ENCODE measurements at regions not wholly inside any gene's neighbourhood (a gene's known extent, or its start where the extent isn't known, plus 50 kb on each side); places are given as distances from the start of the nearest gene placed in this dataset.
A peak's percentile ranks its signal among the peaks of the same experiment; 100 is the strongest.

- H3K36me3 ChIP-seq: no peaks in the 10 kb centered on the region
- H3K9me3 ChIP-seq (replicated peaks): no peaks in the 10 kb centered on the region
- no peaks in the 10 kb centered on the region for H3K27me3 ChIP-seq (ENCODE audit: low read depth)
- no peak for TF ChIP-seq CTCF (IDR thresholded peaks at IDR 0.05; ENCODE audit: borderline replicate concordance)
- peaks cover 32% of the 10 kb centered on the region for H3K4me1 ChIP-seq
- H3K4me3 ChIP-seq: no peak overlapping the region
- intact Hi-C loops (cut with micrococcal nuclease): loop anchor here (10.0 kb wide), 1 partner anchor 239 kb away; no protein-coding TSS in a partner anchor
- no peak for DNase-seq
- no peak overlapping the region for H3K27ac ChIP-seq (replicated peaks)
These were observed 313.9 kb upstream of the CCDC54 start for GRCh38 chr3:107063351-107063750.

GRCh38 chr3:107064405-107065060, 312.7 kb upstream of the CCDC54 start:
- intact Hi-C loops (cut with micrococcal nuclease): loop anchor here (10.0 kb wide), 1 partner anchor 240 kb away; no protein-coding TSS in a partner anchor
- peak overlapping the region; percentile 33 for H3K27ac ChIP-seq (replicated peaks)
- H3K9me3 ChIP-seq (replicated peaks): no peaks in the 10 kb centered on the region
- peak; percentile 18 for DNase-seq
- TF ChIP-seq CTCF (IDR thresholded peaks at IDR 0.05; ENCODE audit: borderline replicate concordance): peak; percentile 86
- H3K4me3 ChIP-seq: no peak overlapping the region
- H3K27me3 ChIP-seq (ENCODE audit: low read depth): no peaks in the 10 kb centered on the region
- H3K4me1 ChIP-seq: peaks cover 41% of the 10 kb centered on the region
- H3K36me3 ChIP-seq: no peaks in the 10 kb centered on the region

GRCh38 chr3:107065094-107065861, 312.0 kb upstream of the CCDC54 start:
- TF ChIP-seq CTCF (IDR thresholded peaks at IDR 0.05; ENCODE audit: borderline replicate concordance): no peak
- H3K36me3 ChIP-seq: no peaks in the 10 kb centered on the region
- no peaks in the 10 kb centered on the region for H3K9me3 ChIP-seq (replicated peaks)
- intact Hi-C loops (cut with micrococcal nuclease): loop anchor here (10.0 kb wide), 1 partner anchor 240 kb away; no protein-coding TSS in a partner anchor
- no peak for DNase-seq
- no peak overlapping the region for H3K4me3 ChIP-seq
- peak overlapping the region; percentile 26 for H3K27ac ChIP-seq (replicated peaks)
- H3K27me3 ChIP-seq (ENCODE audit: low read depth): no peaks in the 10 kb centered on the region
- H3K4me1 ChIP-seq: peaks cover 41% of the 10 kb centered on the region

GRCh38 chr3:107067421-107067820, 309.8 kb upstream of the CCDC54 start:
- Histone ChIP-seq H3K36me3 (no peaks in the 10 kb centered on the region), H3K9me3 (replicated peaks) (no peaks in the 10 kb centered on the region), H3K27me3 (ENCODE audit: low read depth) (no peaks in the 10 kb centered on the region), H3K27ac (replicated peaks) (no peak overlapping the region), H3K4me1 (peaks cover 37% of the 10 kb centered on the region), H3K4me3 (no peak overlapping the region)
- intact Hi-C loops (cut with micrococcal nuclease): loop anchor here (10.0 kb wide), 1 partner anchor 243 kb away; no protein-coding TSS in a partner anchor
- DNase-seq: no peak
- TF ChIP-seq CTCF (IDR thresholded peaks at IDR 0.05; ENCODE audit: borderline replicate concordance): no peak

- intact Hi-C loops (cut with micrococcal nuclease): loop anchor here (10.0 kb wide), 1 partner anchor 244 kb away; no protein-coding TSS in a partner anchor
- H3K4me3 ChIP-seq: no peak overlapping the region
These were observed 308.3 kb upstream of the CCDC54 start for GRCh38 chr3:107068980-107069379.

More at GRCh38 chr3:107068980-107069379, 308.3 kb upstream of the CCDC54 start:
- DNase-seq: no peak
- H3K36me3 ChIP-seq: no peaks in the 10 kb centered on the region
- H3K9me3 ChIP-seq (replicated peaks): no peaks in the 10 kb centered on the region
- no peak for TF ChIP-seq CTCF (IDR thresholded peaks at IDR 0.05; ENCODE audit: borderline replicate concordance)
- H3K27ac ChIP-seq (replicated peaks): no peak overlapping the region
- no peaks in the 10 kb centered on the region for H3K27me3 ChIP-seq (ENCODE audit: low read depth)
- H3K4me1 ChIP-seq: peaks cover 22% of the 10 kb centered on the region
